Neuronal stem cell (in vitro differentiated cells): ENCODE measurements at regions not wholly inside any gene's neighbourhood (a gene's known extent, or its start where the extent isn't known, plus 50 kb on each side); places are given as distances from the start of the nearest gene placed in this dataset.

ENCODE experiments used
- DNase-seq: peaks from one replicate; pipeline ENCODE4 v3.0.0-alpha.2; 2013; ENCODE audit warnings: low spot score
- H2AFZ ChIP-seq: one replicate; pipeline ENCODE4 v1.6.1; 2013; ENCODE audit warnings: mild to moderate bottlenecking, low read length, inconsistent platforms
- H2AK5ac ChIP-seq: 2 replicates; pipeline ENCODE4 v1.6.1; 2013; ENCODE audit warnings: low read depth, mild to moderate bottlenecking, inconsistent platforms, low read length, moderate library complexity, mixed read lengths
- H2BK120ac ChIP-seq: 2 replicates; pipeline ENCODE4 v1.6.1; 2013; ENCODE audit warnings: low read depth, mild to moderate bottlenecking, inconsistent platforms, low read length, moderate library complexity, mixed read lengths
- H2BK12ac ChIP-seq: one replicate; pipeline ENCODE4 v1.6.1; 2013; ENCODE audit warnings: low read length, inconsistent platforms
- H2BK15ac ChIP-seq: 2 replicates; pipeline ENCODE4 v1.6.1; 2013; ENCODE audit warnings: mild to moderate bottlenecking, low read length, inconsistent platforms, mixed read lengths
- H2BK5ac ChIP-seq: one replicate; pipeline ENCODE4 v1.6.1; 2013; ENCODE audit warnings: inconsistent platforms, mild to moderate bottlenecking, low read length, moderate library complexity
- H3K14ac ChIP-seq: one replicate; pipeline ENCODE4 v1.6.1; 2013; ENCODE audit warnings: low read length, inconsistent platforms
- H3K18ac ChIP-seq: 2 replicates; pipeline ENCODE4 v1.6.1; 2013; ENCODE audit warnings: low read length, inconsistent platforms
- H3K23ac ChIP-seq: 2 replicates; pipeline ENCODE4 v1.6.1; 2013; ENCODE audit warnings: low read depth, mild to moderate bottlenecking, mixed read lengths, low read length, inconsistent platforms; ENCODE audit not compliant: poor library complexity
- H3K27ac ChIP-seq: replicated peaks from 3 replicates; pipeline ENCODE4 v1.5.1; 2013; ENCODE audit warnings: low read length, inconsistent platforms
- H3K27me3 ChIP-seq, 3 experiments: 2 replicates each; pipeline ENCODE4 v1.6.1; 2013; ENCODE audit warnings: low read length in 3 of 3, mild to moderate bottlenecking in 2 of 3, inconsistent platforms in 1 of 3, low read depth in 1 of 3, mixed read lengths in 1 of 3, moderate library complexity in 1 of 3; ENCODE audit not compliant: control insufficient read depth in 3 of 3, insufficient read depth in 3 of 3
- H3K36me3 ChIP-seq, 2 donors: replicated peaks in 1 of 2; 2 replicates each; pipeline ENCODE4 v1.6.1; 2013; ENCODE audit warnings: low read length in 2 of 2; ENCODE audit not compliant: control insufficient read depth in 2 of 2, insufficient read depth in 2 of 2
- H3K4ac ChIP-seq: 2 replicates; pipeline ENCODE4 v1.6.1; 2013; ENCODE audit warnings: inconsistent platforms, mild to moderate bottlenecking, low read length, moderate library complexity
- H3K4me1 ChIP-seq, 2 donors: 1 replicate in 1 of 2; 2 replicates in 1 of 2; pipeline ENCODE4 v1.6.1; 2013; ENCODE audit warnings: low read length in 2 of 2, low read depth in 1 of 2; ENCODE audit not compliant: control insufficient read depth in 2 of 2, insufficient read depth in 1 of 2
- H3K4me2 ChIP-seq: one replicate; pipeline ENCODE4 v1.6.1; 2013; ENCODE audit warnings: mild to moderate bottlenecking, low read length, inconsistent platforms; ENCODE audit not compliant: insufficient read depth, poor library complexity, severe bottlenecking
- H3K4me3 ChIP-seq, 2 donors: 2 replicates each; pipeline ENCODE4 v1.5.1; 2013; ENCODE audit warnings: low read length in 2 of 2, mild to moderate bottlenecking in 2 of 2, inconsistent platforms in 1 of 2, moderate library complexity in 1 of 2
- H3K79me1 ChIP-seq: one replicate; pipeline ENCODE4 v1.6.1; 2013; ENCODE audit warnings: low read depth, mild to moderate bottlenecking, inconsistent platforms, low read length, moderate library complexity
- H3K9ac ChIP-seq: one replicate; pipeline ENCODE4 v1.6.1; 2013; ENCODE audit warnings: mild to moderate bottlenecking, low read depth, low read length, inconsistent platforms; ENCODE audit not compliant: poor library complexity
- H3K9me3 ChIP-seq, 2 donors: replicated peaks in 1 of 2; 2 replicates each; pipeline versions ENCODE3 to v1.6.1; 2013; ENCODE audit warnings: low read length in 2 of 2, mild to moderate bottlenecking in 2 of 2, inconsistent platforms in 1 of 2, low read depth in 1 of 2, mixed read lengths in 1 of 2, moderate library complexity in 1 of 2; ENCODE audit not compliant: control insufficient read depth in 2 of 2, insufficient read depth in 1 of 2
- H4K8ac ChIP-seq: one replicate; pipeline ENCODE4 v1.6.1; 2013; ENCODE audit warnings: low read depth, mild to moderate bottlenecking, inconsistent platforms, low read length, moderate library complexity
- H4K91ac ChIP-seq: one replicate; pipeline ENCODE4 v1.6.1; 2013; ENCODE audit warnings: low read length, low read depth, mild to moderate bottlenecking, inconsistent platforms; ENCODE audit not compliant: poor library complexity
- whole genome bisulfite sequencing, 2 donors: extraction: QIAGEN DNeasy Blood & Tissue Kit; methylation state at CpG; one replicate each; pipeline ENCODE4 v1.1.7; 2013; ENCODE audit warnings: missing lambda C conversion rate in 2 of 2, mixed read lengths in 1 of 2; ENCODE audit not compliant: insufficient read length in 2 of 2, insufficient replicate concordance in 1 of 2; ENCODE audit errors: extremely low coverage in 2 of 2; 5-methylcytosine and 5-hydroxymethylcytosine counted together

GRCh38 chr12:65651060-65651459 lies 173.2 kb upstream of the HMGA2 start:
- no peak for DNase-seq
- H3K9me3 ChIP-seq, result peaks cover 0 to 8% of the 10 kb centered on the region in 2 donors
- no peak overlapping the region for H2BK15ac ChIP-seq
- H3K36me3 ChIP-seq, result no peaks in the 10 kb centered on the region
- H2BK120ac ChIP-seq, result no peak overlapping the region
- H3K14ac ChIP-seq, result no peak overlapping the region
- no peak overlapping the region for H2AFZ ChIP-seq
- no peak overlapping the region for H3K4me3 ChIP-seq
- no peak overlapping the region for H3K23ac ChIP-seq
- H3K18ac ChIP-seq, result no peak overlapping the region
- no peak overlapping the region for H3K9ac ChIP-seq
- no peak overlapping the region for H4K91ac ChIP-seq
- H2BK5ac ChIP-seq, result no peak overlapping the region
- H3K27ac ChIP-seq, result no peak overlapping the region
- no peak overlapping the region for H3K4me2 ChIP-seq
- H2BK12ac ChIP-seq, result no peak overlapping the region
- no CpG with 5 or more reads among the region's 3 CpGs for WGBS, 2 donors
- H4K8ac ChIP-seq, result no peak overlapping the region
- H3K27me3 ChIP-seq, result no peaks in the 10 kb centered on the region
- H2AK5ac ChIP-seq, result no peak overlapping the region
- H3K79me1 ChIP-seq, result no peaks in the 10 kb centered on the region
- H3K4ac ChIP-seq, result no peak overlapping the region
- H3K4me1 ChIP-seq, result no peaks in the 10 kb centered on the region

- Histone ChIP-seq H2AFZ (no peak overlapping the region), H3K9ac (no peak overlapping the region), H3K4me1 (peaks cover 0 to 8% of the 10 kb centered on the region in 2 donors), H3K4me3 (no peak overlapping the region), H4K91ac (no peak overlapping the region), H3K18ac (no peak overlapping the region), H4K8ac (no peak overlapping the region), H3K4me2 (no peak overlapping the region), H3K27me3 (no peaks in the 10 kb centered on the region), H2BK5ac (no peak overlapping the region), H3K9me3 (peaks cover 0 to 8% of the 10 kb centered on the region in 2 donors), H3K4ac (no peak overlapping the region), H3K79me1 (no peaks in the 10 kb centered on the region), H2BK12ac (no peak overlapping the region), H3K23ac (no peak overlapping the region), H2BK120ac (no peak overlapping the region), H3K27ac (no peak overlapping the region), H2BK15ac (no peak overlapping the region), H3K14ac (no peak overlapping the region), H2AK5ac (no peak overlapping the region), H3K36me3 (no peaks in the 10 kb centered on the region)
- DNase-seq, result no peak
- WGBS, 2 donors, result no CpG with 5 or more reads among the region's 2 CpGs
Measured at GRCh38 chr12:65653321-65653720, 171.0 kb upstream of the HMGA2 start.

- H3K14ac ChIP-seq, result no peak overlapping the region
- no peak overlapping the region for H2BK12ac ChIP-seq
- H2AK5ac ChIP-seq, result no peak overlapping the region
- H3K4me1 ChIP-seq, result peaks cover 0 to 8% of the 10 kb centered on the region in 2 donors
- H3K9ac ChIP-seq, result no peak overlapping the region
- H3K4me2 ChIP-seq, result no peak overlapping the region
- no peak overlapping the region for H3K27ac ChIP-seq
- H3K18ac ChIP-seq, result no peak overlapping the region
- H2BK120ac ChIP-seq, result no peak overlapping the region
- no peaks in the 10 kb centered on the region for H3K79me1 ChIP-seq
- H3K27me3 ChIP-seq, result no peaks in the 10 kb centered on the region
- no peak overlapping the region for H3K4me3 ChIP-seq
- no peak overlapping the region for H2BK15ac ChIP-seq
- DNase-seq, result no peak
- no peak overlapping the region for H3K23ac ChIP-seq
- H4K91ac ChIP-seq, result no peak overlapping the region
- H4K8ac ChIP-seq, result no peak overlapping the region
- peaks cover 0 to 5% of the 10 kb centered on the region in 2 donors for H3K9me3 ChIP-seq
- no peak overlapping the region for H2BK5ac ChIP-seq
- H2AFZ ChIP-seq, result peak overlapping the region; percentile 11
- no peaks in the 10 kb centered on the region for H3K36me3 ChIP-seq
- WGBS, 2 donors, result 100% methylated on average over 2 of the region's 8 CpGs; no CpG with 5 or more reads in 1 of the 2 donors
- H3K4ac ChIP-seq, result no peak overlapping the region
Measured at GRCh38 chr12:65653946-65654629, 170.2 kb upstream of the HMGA2 start.

GRCh38 chr12:65655074-65655493 lies 169.2 kb upstream of the HMGA2 start:
- no peak overlapping the region for H2BK12ac ChIP-seq
- no peak overlapping the region for H3K18ac ChIP-seq
- peaks cover 0 to 8% of the 10 kb centered on the region in 2 donors for H3K4me1 ChIP-seq
- H3K9ac ChIP-seq, result no peak overlapping the region
- no peak overlapping the region for H3K4ac ChIP-seq
- no peak overlapping the region for H3K23ac ChIP-seq
- no peak overlapping the region for H3K4me3 ChIP-seq
- H3K36me3 ChIP-seq, result no peaks in the 10 kb centered on the region
- peaks cover 0 to 3% of the 10 kb centered on the region in 2 donors for H3K9me3 ChIP-seq
- H3K4me2 ChIP-seq, result no peak overlapping the region
- no peak overlapping the region for H2AFZ ChIP-seq
- H4K8ac ChIP-seq, result no peak overlapping the region
- no peak overlapping the region for H2BK5ac ChIP-seq
- H2BK15ac ChIP-seq, result no peak overlapping the region
- H4K91ac ChIP-seq, result no peak overlapping the region
- no peak overlapping the region for H3K27ac ChIP-seq
- WGBS, 2 donors, result no CpG with 5 or more reads among the region's 7 CpGs
- H2AK5ac ChIP-seq, result no peak overlapping the region
- no peaks in the 10 kb centered on the region for H3K27me3 ChIP-seq
- no peaks in the 10 kb centered on the region for H3K79me1 ChIP-seq
- DNase-seq, result no peak
- no peak overlapping the region for H3K14ac ChIP-seq
- H2BK120ac ChIP-seq, result no peak overlapping the region
